Breast epithelium (tissue), 3 donors: ENCODE measurements at regions not wholly inside any gene's neighbourhood (a gene's known extent, or its start where the extent isn't known, plus 50 kb on each side); places are given as distances from the start of the nearest gene placed in this dataset.

ENCODE experiments used
- POLR2A ChIP-seq: fragments of 450-650 bp; IDR thresholded peaks from one replicate; pipeline ENCODE4 v1.6.1; 2016; ENCODE audit warnings: antibody characterized with exemption, mild to moderate bottlenecking, moderate library complexity
- POLR2AphosphoS5 ChIP-seq, 3 donors: sonication (generic); formaldehyde crosslinking; IDR thresholded peaks; one replicate each; pipeline ENCODE4 v1.6.1; 2017; ENCODE audit warnings: antibody characterized with exemption in 3 of 3
- TF ChIP-seq, protein P1 (sequence below), 3 donors: fragments of 450-650 bp; IDR thresholded peaks; one replicate each; pipeline ENCODE4 v1.5.1; 2016 to 2017; ENCODE audit warnings: antibody characterized with exemption in 3 of 3, mild to moderate bottlenecking in 3 of 3, moderate library complexity in 3 of 3

GRCh38 chr6:86619428-86619827 lies 317.9 kb upstream of the HTR1E start:
- TF ChIP-seq, protein P1, sequence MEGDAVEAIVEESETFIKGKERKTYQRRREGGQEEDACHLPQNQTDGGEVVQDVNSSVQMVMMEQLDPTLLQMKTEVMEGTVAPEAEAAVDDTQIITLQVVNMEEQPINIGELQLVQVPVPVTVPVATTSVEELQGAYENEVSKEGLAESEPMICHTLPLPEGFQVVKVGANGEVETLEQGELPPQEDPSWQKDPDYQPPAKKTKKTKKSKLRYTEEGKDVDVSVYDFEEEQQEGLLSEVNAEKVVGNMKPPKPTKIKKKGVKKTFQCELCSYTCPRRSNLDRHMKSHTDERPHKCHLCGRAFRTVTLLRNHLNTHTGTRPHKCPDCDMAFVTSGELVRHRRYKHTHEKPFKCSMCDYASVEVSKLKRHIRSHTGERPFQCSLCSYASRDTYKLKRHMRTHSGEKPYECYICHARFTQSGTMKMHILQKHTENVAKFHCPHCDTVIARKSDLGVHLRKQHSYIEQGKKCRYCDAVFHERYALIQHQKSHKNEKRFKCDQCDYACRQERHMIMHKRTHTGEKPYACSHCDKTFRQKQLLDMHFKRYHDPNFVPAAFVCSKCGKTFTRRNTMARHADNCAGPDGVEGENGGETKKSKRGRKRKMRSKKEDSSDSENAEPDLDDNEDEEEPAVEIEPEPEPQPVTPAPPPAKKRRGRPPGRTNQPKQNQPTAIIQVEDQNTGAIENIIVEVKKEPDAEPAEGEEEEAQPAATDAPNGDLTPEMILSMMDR (IDR thresholded peaks at IDR 0.05), result no peak
- TF ChIP-seq POLR2A (no peak), POLR2AphosphoS5 (IDR thresholded peaks at IDR 0.05) (no peak)
